ENCODE measurements at regions not wholly inside any gene's neighbourhood (a gene's known extent, or its start where the extent isn't known, plus 50 kb on each side); places are given as distances from the start of the nearest gene placed in this dataset.

GRCh38 chr5:171712616-171713015 is 73.0 kb upstream of the SMIM23 start:
- no peak for TF ChIP-seq CTCF (conservative IDR thresholded peaks at IDR 0.05; ENCODE audit: low read depth, low read length)
- no TSS peak for BruUV-seq (replicated peaks)
- Histone ChIP-seq H3K9me3 (ENCODE audit: low read depth, low read length, poor library complexity, severe bottlenecking) (no peaks in the 10 kb centered on the region), H3K27me3 (replicated peaks; ENCODE audit: insufficient read depth, low read depth, low read length, poor library complexity) (peaks cover 7% of the 10 kb centered on the region), H3K4me1 (ENCODE audit: insufficient read depth, low read length, poor library complexity, severe bottlenecking) (no peaks in the 10 kb centered on the region), H3K4me3 (ENCODE audit: low read depth, low read length, poor library complexity, severe bottlenecking) (no peak overlapping the region), H3K27ac (ENCODE audit: low read depth, low read length, poor library complexity, severe bottlenecking) (no peak overlapping the region), H3K36me3 (ENCODE audit: insufficient read depth, low read length, poor library complexity, severe bottlenecking) (no peaks in the 10 kb centered on the region)
- intact Hi-C loops (cut with micrococcal nuclease; ENCODE audit: unreplicated experiment), result no loop called here
- CTCF ChIA-PET, result no interaction called here
- POLR2A ChIA-PET (ENCODE audit: low non-redundant PET), result no interaction called here
- DNase-seq (ENCODE audit: low spot score), result no peak

- no TSS peak for BruUV-seq (replicated peaks)
- CTCF ChIA-PET, result no interaction called here
- no peak for DNase-seq (ENCODE audit: low spot score)
Observed at GRCh38 chr5:171713152-171713551, 72.5 kb upstream of the SMIM23 start.

GRCh38 chr5:171714261-171714660 is 71.4 kb upstream of the SMIM23 start:
- Histone ChIP-seq H3K4me1 (ENCODE audit: insufficient read depth, low read length, poor library complexity, severe bottlenecking) (no peaks in the 10 kb centered on the region), H3K27ac (ENCODE audit: low read depth, low read length, poor library complexity, severe bottlenecking) (no peak overlapping the region), H3K4me3 (ENCODE audit: low read depth, low read length, poor library complexity, severe bottlenecking) (no peak overlapping the region), H3K9me3 (ENCODE audit: low read depth, low read length, poor library complexity, severe bottlenecking) (no peaks in the 10 kb centered on the region), H3K36me3 (ENCODE audit: insufficient read depth, low read length, poor library complexity, severe bottlenecking) (no peaks in the 10 kb centered on the region), H3K27me3 (replicated peaks; ENCODE audit: insufficient read depth, low read depth, low read length, poor library complexity) (peaks cover 17% of the 10 kb centered on the region)
- POLR2A ChIA-PET (ENCODE audit: low non-redundant PET), result no interaction called here
- intact Hi-C loops (cut with micrococcal nuclease; ENCODE audit: unreplicated experiment), result no loop called here
- DNase-seq (ENCODE audit: low spot score), result no peak
- TF ChIP-seq CTCF (conservative IDR thresholded peaks at IDR 0.05; ENCODE audit: low read depth, low read length) (no peak), EZH2 (IDR thresholded peaks at IDR 0.05; ENCODE audit: borderline replicate concordance, low read depth, low read length, poor library complexity, severe bottlenecking) (no peak)
- CTCF ChIA-PET, result no interaction called here
- BruUV-seq (replicated peaks), result no TSS peak

More at GRCh38 chr5:171713152-171713551, 72.5 kb upstream of the SMIM23 start:
- no peak for TF ChIP-seq EZH2 (IDR thresholded peaks at IDR 0.05; ENCODE audit: borderline replicate concordance, low read depth, low read length, poor library complexity, severe bottlenecking)
- TF ChIP-seq CTCF (conservative IDR thresholded peaks at IDR 0.05; ENCODE audit: low read depth, low read length), result no peak
- no peaks in the 10 kb centered on the region for H3K9me3 ChIP-seq (ENCODE audit: low read depth, low read length, poor library complexity, severe bottlenecking)
- H3K27ac ChIP-seq (ENCODE audit: low read depth, low read length, poor library complexity, severe bottlenecking), result no peak overlapping the region
- intact Hi-C loops (cut with micrococcal nuclease; ENCODE audit: unreplicated experiment), result no loop called here
- no peaks in the 10 kb centered on the region for H3K4me1 ChIP-seq (ENCODE audit: insufficient read depth, low read length, poor library complexity, severe bottlenecking)
- H3K36me3 ChIP-seq (ENCODE audit: insufficient read depth, low read length, poor library complexity, severe bottlenecking), result no peaks in the 10 kb centered on the region
- POLR2A ChIA-PET (ENCODE audit: low non-redundant PET), result no interaction called here
- peaks cover 13% of the 10 kb centered on the region for H3K27me3 ChIP-seq (replicated peaks; ENCODE audit: insufficient read depth, low read depth, low read length, poor library complexity)
- H3K4me3 ChIP-seq (ENCODE audit: low read depth, low read length, poor library complexity, severe bottlenecking), result no peak overlapping the region

Measured in A673 (cell line).